GM06990 (cell line): ENCODE measurements at regions not wholly inside any gene's neighbourhood (a gene's known extent, or its start where the extent isn't known, plus 50 kb on each side); places are given as distances from the start of the nearest gene placed in this dataset.

ENCODE experiments used
- DNase-seq: peaks from one replicate; pipeline ENCODE4 v3.0.0-alpha.2; 2011; ENCODE audit not compliant: insufficient read length; ENCODE audit errors: extremely low read depth
- H3K27me3 ChIP-seq: replicated peaks from 2 replicates; pipeline ENCODE4 v1.6.0; 2011; ENCODE audit warnings: low read length; ENCODE audit not compliant: control insufficient read depth, insufficient read depth
- H3K36me3 ChIP-seq: 2 replicates; pipeline ENCODE4 v1.5.1; 2011; ENCODE audit warnings: low read length; ENCODE audit not compliant: control insufficient read depth, insufficient read depth
- H3K4me3 ChIP-seq: replicated peaks from 2 replicates; pipeline ENCODE4 v1.5.1; 2011; ENCODE audit warnings: low read depth, mild to moderate bottlenecking, control low read depth, low read length
- TF ChIP-seq, protein P1 (sequence below): IDR thresholded peaks from 2 replicates; pipeline ENCODE4 v1.5.1; 2011; ENCODE audit warnings: low read length, control low read depth, mild to moderate bottlenecking, inconsistent platforms; ENCODE audit not compliant: insufficient read depth, poor library complexity, severe bottlenecking

DNA sequence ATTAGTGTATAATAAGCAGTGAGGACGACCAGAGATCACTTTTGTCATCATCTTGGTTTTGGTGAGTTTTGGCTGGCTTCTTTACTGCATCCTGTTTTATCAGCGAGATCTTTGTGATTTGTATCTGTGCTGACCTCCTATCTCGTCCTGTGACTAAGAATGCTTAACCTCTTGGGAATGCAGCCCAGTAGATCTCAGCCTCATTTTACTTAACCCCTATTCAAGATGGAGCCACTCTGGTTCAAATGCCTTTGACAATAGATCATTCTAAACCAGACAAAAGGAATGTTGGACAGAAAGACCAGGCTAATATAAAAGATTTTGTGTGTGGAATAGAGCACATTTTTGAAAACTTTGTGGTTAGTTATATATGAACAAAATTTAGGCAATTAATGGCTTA, 618.5 kb upstream of the BCHE start:
- TF ChIP-seq, protein P1, sequence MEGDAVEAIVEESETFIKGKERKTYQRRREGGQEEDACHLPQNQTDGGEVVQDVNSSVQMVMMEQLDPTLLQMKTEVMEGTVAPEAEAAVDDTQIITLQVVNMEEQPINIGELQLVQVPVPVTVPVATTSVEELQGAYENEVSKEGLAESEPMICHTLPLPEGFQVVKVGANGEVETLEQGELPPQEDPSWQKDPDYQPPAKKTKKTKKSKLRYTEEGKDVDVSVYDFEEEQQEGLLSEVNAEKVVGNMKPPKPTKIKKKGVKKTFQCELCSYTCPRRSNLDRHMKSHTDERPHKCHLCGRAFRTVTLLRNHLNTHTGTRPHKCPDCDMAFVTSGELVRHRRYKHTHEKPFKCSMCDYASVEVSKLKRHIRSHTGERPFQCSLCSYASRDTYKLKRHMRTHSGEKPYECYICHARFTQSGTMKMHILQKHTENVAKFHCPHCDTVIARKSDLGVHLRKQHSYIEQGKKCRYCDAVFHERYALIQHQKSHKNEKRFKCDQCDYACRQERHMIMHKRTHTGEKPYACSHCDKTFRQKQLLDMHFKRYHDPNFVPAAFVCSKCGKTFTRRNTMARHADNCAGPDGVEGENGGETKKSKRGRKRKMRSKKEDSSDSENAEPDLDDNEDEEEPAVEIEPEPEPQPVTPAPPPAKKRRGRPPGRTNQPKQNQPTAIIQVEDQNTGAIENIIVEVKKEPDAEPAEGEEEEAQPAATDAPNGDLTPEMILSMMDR: no peak
- no peaks in the 10 kb centered on the region for H3K27me3 ChIP-seq
- no peak for DNase-seq
- H3K4me3 ChIP-seq: no peak overlapping the region
- no peaks in the 10 kb centered on the region for H3K36me3 ChIP-seq

DNA sequence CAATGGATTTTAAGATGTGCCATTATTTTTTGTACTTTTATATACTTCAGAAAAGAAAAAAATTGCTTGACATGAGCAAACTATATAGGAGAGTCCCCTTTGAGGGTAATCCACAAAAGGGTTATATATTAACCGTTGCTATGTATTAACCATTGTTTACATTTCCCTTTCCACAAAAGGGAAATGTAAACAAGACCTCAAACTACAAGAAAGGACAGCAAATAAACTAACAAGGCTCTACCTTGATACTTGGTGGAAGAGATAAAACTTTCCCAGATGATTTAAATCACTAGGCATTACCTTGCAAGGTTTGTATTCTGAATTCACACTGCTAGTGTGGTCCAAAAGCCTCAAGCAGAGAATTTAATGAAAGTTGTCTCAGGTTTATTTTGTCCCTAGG, 616.3 kb upstream of the BCHE start:
- DNase-seq: no peak

DNA sequence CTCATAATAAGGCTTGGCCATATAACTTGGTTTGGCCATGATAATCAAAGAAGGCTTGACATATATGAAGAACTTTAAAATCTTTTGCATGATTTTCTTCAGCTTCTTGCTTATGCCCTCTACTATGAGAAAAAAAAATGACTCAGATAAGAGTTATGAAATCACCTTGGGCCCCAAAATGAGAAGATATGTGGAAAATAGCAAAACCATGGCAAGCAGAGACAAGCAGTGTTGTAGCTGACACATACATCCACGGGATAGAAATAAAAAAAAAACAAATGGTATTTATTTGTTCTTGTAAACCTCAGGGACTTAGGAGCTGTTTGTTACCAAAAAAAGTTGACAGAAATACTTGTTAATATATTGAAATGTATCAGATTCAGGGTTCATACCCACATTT, 614.8 kb upstream of the BCHE start:
- no peak for DNase-seq
- Histone ChIP-seq H3K27me3 (no peaks in the 10 kb centered on the region), H3K4me3 (no peak overlapping the region), H3K36me3 (no peaks in the 10 kb centered on the region)
- TF ChIP-seq, protein P1: no peak

More for the DNA sequence above, 616.3 kb upstream of the BCHE start:
- Histone ChIP-seq H3K4me3 (no peak overlapping the region), H3K27me3 (no peaks in the 10 kb centered on the region), H3K36me3 (no peaks in the 10 kb centered on the region)
- TF ChIP-seq, protein P1: no peak

DNA sequence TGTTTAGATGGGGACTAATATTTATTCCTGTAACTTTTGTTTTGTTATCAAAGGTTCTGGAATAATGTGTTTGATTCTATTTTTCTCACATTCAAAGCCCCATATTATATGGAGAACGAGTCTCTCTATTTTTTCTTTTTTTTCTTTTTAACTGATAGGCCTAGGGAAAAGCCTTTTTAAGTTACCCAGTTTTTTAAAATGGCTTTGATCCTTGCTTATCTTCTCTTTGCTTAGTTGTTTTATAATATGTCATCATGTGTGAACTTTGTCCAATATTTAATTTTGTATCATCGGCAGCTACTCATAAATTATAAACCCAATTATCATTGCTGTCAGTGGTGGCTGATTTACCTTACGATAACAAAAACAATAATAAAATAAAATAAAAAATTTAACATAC, 610.3 kb upstream of the BCHE start:
- no peak for DNase-seq

DNA sequence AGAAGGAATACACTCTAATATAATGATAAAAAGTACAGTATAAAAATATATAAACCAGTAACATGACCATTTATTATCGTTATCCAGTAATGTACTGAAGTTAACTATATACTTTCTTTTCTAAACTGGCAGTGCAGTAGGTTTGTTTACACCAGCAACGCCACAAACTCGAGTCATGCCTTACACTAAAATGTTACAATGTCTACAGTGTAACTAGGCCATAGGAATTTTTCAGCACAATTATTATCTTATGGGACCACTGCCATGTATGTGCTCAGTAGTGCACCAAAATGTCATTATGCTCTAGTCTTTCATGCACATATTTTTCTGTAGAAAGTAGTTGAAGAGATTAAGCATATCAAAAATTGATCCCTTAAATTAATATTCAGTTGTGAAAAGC, 609.8 kb upstream of the BCHE start:
- no peak for DNase-seq

More for the DNA sequence above, 610.3 kb upstream of the BCHE start:
- H3K4me3 ChIP-seq: no peak overlapping the region
- no peaks in the 10 kb centered on the region for H3K27me3 ChIP-seq
- H3K36me3 ChIP-seq: no peaks in the 10 kb centered on the region
- TF ChIP-seq, protein P1: no peak

DNA sequence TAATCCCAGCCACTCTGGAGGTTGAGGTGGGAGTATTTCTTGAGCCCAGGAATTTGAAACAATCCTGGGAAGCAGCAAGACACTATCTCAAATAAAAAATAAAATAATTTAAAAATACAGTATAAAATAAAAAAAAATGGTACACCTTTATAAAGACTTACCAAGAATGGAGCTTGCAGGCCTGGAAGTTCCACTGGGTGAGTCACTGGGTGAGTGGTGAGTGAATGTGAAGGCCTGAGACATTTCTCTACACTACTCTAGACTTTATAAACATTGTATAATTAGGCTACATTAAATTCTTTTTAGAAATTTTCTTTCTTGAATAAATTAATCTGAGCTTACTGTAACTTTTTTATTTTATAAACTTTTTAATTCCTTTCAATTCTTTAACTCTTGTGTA, 609.1 kb upstream of the BCHE start:
- TF ChIP-seq, protein P1: no peak
- Histone ChIP-seq H3K4me3 (no peak overlapping the region), H3K27me3 (no peaks in the 10 kb centered on the region), H3K36me3 (no peaks in the 10 kb centered on the region)
- no peak for DNase-seq

More for the DNA sequence above, 609.8 kb upstream of the BCHE start:
- TF ChIP-seq, protein P1: no peak
- Histone ChIP-seq H3K27me3 (no peaks in the 10 kb centered on the region), H3K4me3 (no peak overlapping the region), H3K36me3 (no peaks in the 10 kb centered on the region)
